K562 (cell line): ENCODE measurements at regions not wholly inside any gene's neighbourhood (a gene's known extent, or its start where the extent isn't known, plus 50 kb on each side); places are given as distances from the start of the nearest gene placed in this dataset.

Source experiments
- ATAC-seq: fragments of 200-7000 bp; cut with Tn5 transposase; 3 replicates; pipeline ENCODE4 v1.9.1; 2020; ENCODE audit warnings: moderate library complexity
- BruUV-seq: library from RNA; stranded (reverse); fragments of 400-500 nt; replicated peaks from 2 replicates; lab custom pipeline; 2021; lab: Mats Ljungman, UMichigan
- CTCF ChIA-PET: fragments of 300-600 bp; formaldehyde crosslinking; extraction: SDS; loops from one replicate; lab custom pipeline; 2021; ENCODE audit warnings: low intra/inter-chr PET ratio; lab: Yijun Ruan, JAX
- POLR2A ChIA-PET: fragments of 300-600, 350-650 bp; sonication (Branson Sonifier 250); formaldehyde crosslinking; extraction: SDS; loops from one replicate; lab custom pipeline; 2021; ENCODE audit warnings: antibody characterized with exemption, inconsistent platforms; lab: Yijun Ruan, JAX
- DNase-seq, 4 experiments: peaks; one replicate each; pipeline versions ENCODE4 v3.0.0 to v3.0.0-alpha.2; 2011 to 2018; ENCODE audit warnings: low spot score in 3 of 4, mixed read lengths in 3 of 4; ENCODE audit errors: extremely low read depth in 1 of 4
- FAIRE-seq: peaks from 2 replicates; lab custom pipeline; 2011; peaks lifted over from hg19 to GRCh38; lab: Jason Lieb, UNC
- H2AFZ ChIP-seq: 2 replicates; pipeline ENCODE4 v1.6.0; 2011; ENCODE audit warnings: low read depth, low read length, control low read depth, inconsistent platforms
- H3K27ac ChIP-seq: fragments of 200-600 bp; 3 replicates; pipeline ENCODE4 v1.8.0; 2011; ENCODE audit warnings: low read depth, mild to moderate bottlenecking, control low read depth, inconsistent platforms, low read length, moderate library complexity, mixed read lengths; ENCODE audit errors: extremely low read depth
- H3K27me3 ChIP-seq, 2 experiments: fragments of 300-600 bp in 1 of 2; 2 replicates in 1 of 2; 3 replicates in 1 of 2; pipeline versions ENCODE4 v1.6.0 to v1.8.0; 2011; ENCODE audit warnings: inconsistent platforms in 2 of 2, low read length in 2 of 2, mild to moderate bottlenecking in 1 of 2, mixed read lengths in 1 of 2, moderate library complexity in 1 of 2; ENCODE audit not compliant: control insufficient read depth in 2 of 2, insufficient read depth in 2 of 2
- H3K36me3 ChIP-seq: fragments of 300-600 bp; 3 replicates; pipeline ENCODE4 v1.8.0; 2011; ENCODE audit warnings: mild to moderate bottlenecking, low read length, inconsistent platforms; ENCODE audit not compliant: control insufficient read depth, insufficient read depth
- H3K4me1 ChIP-seq, 2 experiments: fragments of 200-600 bp in 1 of 2; replicated peaks in 1 of 2; 2 replicates in 1 of 2; 3 replicates in 1 of 2; pipeline versions ENCODE4 v1.5.1 to v1.8.0; 2011; ENCODE audit warnings: inconsistent platforms in 2 of 2, low read length in 2 of 2, mild to moderate bottlenecking in 1 of 2, mixed read lengths in 1 of 2, moderate library complexity in 1 of 2; ENCODE audit not compliant: control insufficient read depth in 2 of 2, insufficient read depth in 2 of 2
- H3K4me2 ChIP-seq: 2 replicates; pipeline ENCODE4 v1.6.1; 2011; ENCODE audit warnings: low read length, control low read depth, inconsistent platforms, mixed read lengths; ENCODE audit not compliant: insufficient read depth
- H3K4me3 ChIP-seq: fragments of 200-600 bp; sonication (generic), shearing (Covaris generic); 2 replicates; pipeline ENCODE4 v1.5.1; 2016; ENCODE audit warnings: control low read depth, inconsistent platforms
- H3K79me2 ChIP-seq: fragments of 200-600 bp; 3 replicates; pipeline ENCODE4 v1.8.0; 2011; ENCODE audit warnings: low read length, inconsistent platforms; ENCODE audit not compliant: control insufficient read depth, insufficient read depth
- H3K9ac ChIP-seq, 2 experiments: 2 replicates each; pipeline versions ENCODE4 v1.6.0 to v1.6.1; 2011; ENCODE audit warnings: low read depth in 2 of 2, low read length in 2 of 2, control low read depth in 1 of 2, inconsistent platforms in 1 of 2, mild to moderate bottlenecking in 1 of 2, mixed read lengths in 1 of 2; ENCODE audit not compliant: insufficient read depth in 1 of 2
- H3K9me1 ChIP-seq: one replicate; pipeline ENCODE4 v1.6.0; 2011; ENCODE audit warnings: inconsistent platforms, mild to moderate bottlenecking, low read length, moderate library complexity; ENCODE audit not compliant: control insufficient read depth, insufficient read depth
- H3K9me3 ChIP-seq: replicated peaks from 2 replicates; pipeline ENCODE4 v1.5.1; 2011; ENCODE audit warnings: low read depth, low read length, inconsistent platforms; ENCODE audit not compliant: control insufficient read depth, insufficient read depth
- H4K20me1 ChIP-seq: replicated peaks from 2 replicates; pipeline ENCODE4 v1.6.1; 2011; ENCODE audit warnings: low read length, inconsistent platforms, mixed read lengths; ENCODE audit not compliant: control insufficient read depth, insufficient read depth
- ATF7 ChIP-seq: fragments of 450-650 bp; IDR thresholded peaks from 2 replicates; pipeline ENCODE4 v1.7.1; 2014; ENCODE audit warnings: mild to moderate bottlenecking, moderate library complexity
- CBX8 ChIP-seq: fragments of 200-600 bp; sonication (generic); IDR thresholded peaks from 2 replicates; pipeline ENCODE4 v1.6.1; 2012; ENCODE audit warnings: borderline replicate concordance, mixed run types, low read depth, mild to moderate bottlenecking, moderate library complexity, mixed read lengths, low read length, control low read depth, inconsistent platforms; ENCODE audit not compliant: poor library complexity, severe bottlenecking; ENCODE audit errors: extremely low read depth
- DEAF1 ChIP-seq: fragments of 450-650 bp; formaldehyde crosslinking; IDR thresholded peaks from 2 replicates; pipeline ENCODE4 v1.4.0; 2020; ENCODE audit warnings: mild to moderate bottlenecking, moderate library complexity
- MYBL2 ChIP-seq, 2 experiments: fragments of 450-650 bp in 1 of 2; sonication (generic) in 1 of 2; formaldehyde crosslinking in 1 of 2; IDR thresholded peaks; 2 replicates each; pipeline versions ENCODE4 v1.6.1 to v1.8.1; 2017 to 2022; ENCODE audit warnings: borderline replicate concordance in 1 of 2, inconsistent platforms in 1 of 2, low read depth in 1 of 2, mild to moderate bottlenecking in 1 of 2, missing genetic modification reagents in 1 of 2, moderate library complexity in 1 of 2
- NR4A1 ChIP-seq, 2 experiments: fragments of 250-450 bp in 1 of 2; fragments of 450-650 bp in 1 of 2; sonication (Bioruptor Pico) in 1 of 2; IDR thresholded peaks; 2 replicates each; pipeline versions ENCODE4 v1.4.0 to v1.6.1; 2016 to 2020; ENCODE audit warnings: mild to moderate bottlenecking in 2 of 2, missing compliant biosample characterization in 1 of 2, missing genetic modification characterization in 1 of 2, moderate library complexity in 1 of 2
- NUFIP1 ChIP-seq: fragments of 450-650 bp; IDR thresholded peaks from 2 replicates; pipeline ENCODE4 v1.6.1; 2018; ENCODE audit not compliant: partially characterized antibody
- RBFOX2 ChIP-seq: fragments of 200-400 bp; formaldehyde crosslinking; IDR thresholded peaks from 2 replicates; pipeline ENCODE4 v1.6.1; 2017; ENCODE audit warnings: low read depth, mild to moderate bottlenecking, low read length, moderate library complexity
- TAF7 ChIP-seq: fragments of 450-650 bp; IDR thresholded peaks from 2 replicates; pipeline ENCODE4 v1.6.1; 2016; ENCODE audit warnings: missing genetic modification characterization, missing compliant biosample characterization
- TOE1 ChIP-seq, 2 experiments: fragments of 450-650 bp in 1 of 2; sonication (generic) in 1 of 2; formaldehyde crosslinking in 1 of 2; IDR thresholded peaks; 2 replicates each; pipeline versions ENCODE4 v1.7.1 to v1.8.0; 2016 to 2022; ENCODE audit warnings: borderline replicate concordance in 2 of 2, mild to moderate bottlenecking in 2 of 2, antibody characterized with exemption in 1 of 2, inconsistent platforms in 1 of 2, low read depth in 1 of 2, missing genetic modification reagents in 1 of 2, moderate library complexity in 1 of 2
- ZC3H4 ChIP-seq: sonication (generic); formaldehyde crosslinking; IDR thresholded peaks from 2 replicates; pipeline ENCODE4 v1.9.0; 2021; ENCODE audit warnings: missing genetic modification reagents, borderline replicate concordance
- ZFP36 ChIP-seq: fragments of 150-350 bp; IDR thresholded peaks from 2 replicates; pipeline ENCODE4 v1.6.1; 2018; ENCODE audit warnings: low read length, low read depth; ENCODE audit not compliant: partially characterized antibody
- ZNF12 ChIP-seq: sonication (generic); formaldehyde crosslinking; IDR thresholded peaks from 2 replicates; pipeline ENCODE4 v1.4.0; 2020; ENCODE audit warnings: mild to moderate bottlenecking, missing genetic modification reagents
- ZNF212 ChIP-seq: fragments of 450-650 bp; formaldehyde crosslinking; IDR thresholded peaks from 2 replicates; pipeline ENCODE4 v1.4.0; 2020; ENCODE audit warnings: mild to moderate bottlenecking
- ZNF224 ChIP-seq: sonication (generic); formaldehyde crosslinking; IDR thresholded peaks from 2 replicates; pipeline ENCODE4 v1.8.0; 2022; ENCODE audit warnings: mild to moderate bottlenecking, missing genetic modification reagents
- ZNF274 ChIP-seq: IDR thresholded peaks from 2 replicates; pipeline ENCODE4 v1.6.1; 2011; ENCODE audit warnings: low read depth, mild to moderate bottlenecking, low read length, moderate library complexity, borderline replicate concordance
- ZNF347 ChIP-seq: fragments of 450-650 bp; formaldehyde crosslinking; IDR thresholded peaks from 2 replicates; pipeline ENCODE4 v1.4.0; 2020; ENCODE audit warnings: low read depth, mild to moderate bottlenecking, moderate library complexity
- ZNF740 ChIP-seq, 3 experiments: fragments of 200-800 bp in 1 of 3; sonication (Bioruptor generic) in 1 of 3; sonication (generic) in 1 of 3; formaldehyde crosslinking in 1 of 3; IDR thresholded peaks; 2 replicates each; pipeline versions ENCODE4 v1.6.1 to v1.8.0; 2016 to 2022; ENCODE audit warnings: mild to moderate bottlenecking in 2 of 3, missing compliant biosample characterization in 2 of 3, missing genetic modification characterization in 2 of 3, missing genetic modification reagents in 1 of 3
- WGBS: fragments of 100-300 bp; shearing (Covaris generic); methylation state at CpG from one replicate; pipeline ENCODE4 v1.1.6; 2016; ENCODE audit warnings: low coverage, mixed read lengths; ENCODE audit not compliant: insufficient coverage; ENCODE audit errors: missing lambda C conversion rate; 5-methylcytosine and 5-hydroxymethylcytosine counted together
- in situ Hi-C: fragments of 300-500 bp; cut with MboI; formaldehyde crosslinking; loops from 4 replicates; pipeline ENCODE4 v1.15.0; 2018; ENCODE audit warnings: inconsistent platforms, mixed read lengths
- intact Hi-C: fragments of 100-400 bp; cut with micrococcal nuclease; formaldehyde crosslinking; loops from 2 replicates; pipeline ENCODE4 v1.14.2; 2022
- TF ChIP-seq, protein P1 (sequence below): fragments of 250-450 bp; sonication (Bioruptor Pico); IDR thresholded peaks from 2 replicates; pipeline ENCODE4 v1.9.0; 2021; ENCODE audit warnings: mild to moderate bottlenecking

DNA sequence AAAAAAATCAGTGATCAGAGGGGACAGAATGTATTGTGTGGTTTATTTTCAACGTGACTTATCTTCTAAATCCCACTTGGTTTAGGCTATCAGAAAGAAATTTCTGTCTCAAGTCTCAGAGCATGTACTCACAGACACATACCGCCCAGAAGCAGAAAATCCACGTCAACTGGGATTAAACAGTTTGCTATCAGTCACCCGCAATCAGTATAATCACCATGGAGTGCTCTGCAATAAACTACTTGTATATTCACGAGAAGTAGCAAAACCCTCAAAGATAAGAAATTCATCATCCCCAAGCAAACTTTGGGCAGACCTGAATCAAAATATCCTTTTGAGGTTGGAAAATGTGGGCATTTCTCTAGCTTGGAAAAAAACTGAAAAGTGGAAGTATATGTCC, 259.1 kb downstream of the FGFR2 start:
- H3K9me3 ChIP-seq: no peaks in the 10 kb centered on the region
- H3K27me3 ChIP-seq: no peaks in the 10 kb centered on the region
- no peak for ATAC-seq
- POLR2A ChIA-PET: no interaction called here
- no peak overlapping the region for H2AFZ ChIP-seq
- WGBS: 0% methylated on average over 5 of the region's 5 CpGs
- in situ Hi-C loops (no loop called here), intact Hi-C loops (no loop called here)
- H3K27ac ChIP-seq: no peak overlapping the region
- H3K36me3 ChIP-seq: no peaks in the 10 kb centered on the region
- no TSS peak for BruUV-seq
- no peak overlapping the region for H3K9ac ChIP-seq
- no peaks in the 10 kb centered on the region for H4K20me1 ChIP-seq
- H3K79me2 ChIP-seq: no peaks in the 10 kb centered on the region
- no peaks in the 10 kb centered on the region for H3K9me1 ChIP-seq
- no peak overlapping the region for H3K4me2 ChIP-seq
- DNase-seq: no peak
- H3K4me1 ChIP-seq: no peaks in the 10 kb centered on the region
- FAIRE-seq: no peak
- H3K4me3 ChIP-seq: no peak overlapping the region
- CTCF ChIA-PET: no interaction called here
- TF ChIP-seq NR4A1 (CRISPR knock-in tag; IDR thresholded peaks at IDR 0.05) (no peak), NR4A1 (tag; IDR thresholded peaks at IDR 0.05) (no peak), ZNF212 (no peak), ATF7 (no peak), RBFOX2 (no peak), ZNF12 (CRISPR knock-in tag) (no peak), TAF7 (tag) (no peak), ZNF740 (CRISPR knock-in tag; IDR thresholded peaks at IDR 0.05) (no peak), ZNF740 (tag; IDR thresholded peaks at IDR 0.05) (no peak), TOE1 (IDR thresholded peaks at IDR 0.05; ENCODE audit: borderline replicate concordance) (no peak), TOE1 (CRISPR knock-in tag; IDR thresholded peaks at IDR 0.05; ENCODE audit: borderline replicate concordance, low read depth) (no peak), ZNF347 (no peak), CBX8 (no peak), ZC3H4 (no peak), ZNF274 (no peak), MYBL2 (IDR thresholded peaks at IDR 0.05; ENCODE audit: low read depth) (no peak), MYBL2 (CRISPR knock-in tag; IDR thresholded peaks at IDR 0.05; ENCODE audit: borderline replicate concordance) (no peak), ZFP36 (no peak), ZNF224 (CRISPR knock-in tag) (no peak), DEAF1 (CRISPR knock-in tag) (no peak), NUFIP1 (no peak)
- TF ChIP-seq, protein P1, sequence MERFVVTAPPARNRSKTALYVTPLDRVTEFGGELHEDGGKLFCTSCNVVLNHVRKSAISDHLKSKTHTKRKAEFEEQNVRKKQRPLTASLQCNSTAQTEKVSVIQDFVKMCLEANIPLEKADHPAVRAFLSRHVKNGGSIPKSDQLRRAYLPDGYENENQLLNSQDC: no peak
